NCI-H1436 (cell line): ENCODE measurements at regions not wholly inside any gene's neighbourhood (a gene's known extent, or its start where the extent isn't known, plus 50 kb on each side); places are given as distances from the start of the nearest gene placed in this dataset.

Experiments used
- DNase-seq: peaks from one replicate; lab custom pipeline; 2025; lab: John Stamatoyannopoulos, UW

- DNase-seq, result no peak
Measured at GRCh38 chr2:4579977-4580376, 876.6 kb downstream of the DCDC2C start.

GRCh38 chr2:4585057-4585635, 881.8 kb downstream of the DCDC2C start:
- no peak for DNase-seq

- no peak for DNase-seq
Measured at GRCh38 chr2:4588606-4589005, 885.2 kb downstream of the DCDC2C start.

- DNase-seq, result no peak
Measured at GRCh38 chr2:4591261-4591660, 887.9 kb downstream of the DCDC2C start.

GRCh38 chr2:4597400-4597799, 894.0 kb downstream of the DCDC2C start:
- DNase-seq, result no peak

GRCh38 chr2:4604767-4605166, 901.4 kb downstream of the DCDC2C start:
- DNase-seq, result no peak

GRCh38 chr2:4618141-4618540, 914.8 kb downstream of the DCDC2C start:
- DNase-seq, result no peak

- DNase-seq, result no peak
Measured at GRCh38 chr2:4618630-4619228, 915.4 kb downstream of the DCDC2C start.

GRCh38 chr2:4628998-4629501, 925.7 kb downstream of the DCDC2C start:
- DNase-seq, result peak; percentile 95

GRCh38 chr2:4635289-4635688, 931.9 kb downstream of the DCDC2C start:
- DNase-seq, result no peak

GRCh38 chr2:4653991-4654390, 950.6 kb downstream of the DCDC2C start:
- no peak for DNase-seq

- DNase-seq, result no peak
Measured at GRCh38 chr2:4656326-4656725, 953.0 kb downstream of the DCDC2C start.

- DNase-seq, result no peak
Measured at GRCh38 chr2:4662161-4662779, 958.9 kb downstream of the DCDC2C start.

- no peak for DNase-seq
Measured at GRCh38 chr2:4668381-4668780, 965.0 kb downstream of the DCDC2C start.

GRCh38 chr2:4670331-4670730, 967.0 kb downstream of the DCDC2C start:
- DNase-seq, result no peak

GRCh38 chr2:4673025-4673489, 969.7 kb downstream of the DCDC2C start:
- peak; percentile 92 for DNase-seq

GRCh38 chr2:4674007-4674406, 970.6 kb downstream of the DCDC2C start:
- peak; percentile 55 for DNase-seq

- DNase-seq, result no peak
Measured at GRCh38 chr2:4675295-4675694, 971.9 kb downstream of the DCDC2C start.

GRCh38 chr2:4678927-4679326, 975.6 kb downstream of the DCDC2C start:
- no peak for DNase-seq

- DNase-seq, result no peak
Measured at GRCh38 chr2:4679391-4679790, 976.0 kb downstream of the DCDC2C start.

GRCh38 chr2:4684921-4685320, 981.5 kb downstream of the DCDC2C start:
- DNase-seq, result no peak

- no peak for DNase-seq
Measured at GRCh38 chr2:4690913-4691312, 987.5 kb downstream of the DCDC2C start.

- no peak for DNase-seq
Measured at GRCh38 chr2:4693266-4693665, 989.9 kb downstream of the DCDC2C start.
